DND-41 (cell line): ENCODE measurements at regions not wholly inside any gene's neighbourhood (a gene's known extent, or its start where the extent isn't known, plus 50 kb on each side); places are given as distances from the start of the nearest gene placed in this dataset.
"Not testable (repeated sequence)": the region's sequence is repeated elsewhere in the genome, so short reads cannot be mapped to it uniquely, and the experiment has no call there.

Experiments used
- ATAC-seq: fragments of 200-7000 bp; cut with Tn5 transposase; 3 replicates; pipeline ENCODE4 v1.9.1; 2021; ENCODE audit warnings: low read depth; ENCODE audit not compliant: insufficient read depth
- DNase-seq: peaks from one replicate; pipeline ENCODE4 v3.0.0-alpha.2; 2020
- H2AFZ ChIP-seq: 2 replicates; pipeline ENCODE4 v1.6.0; 2012; ENCODE audit warnings: low read depth, low read length
- H3K27ac ChIP-seq: 2 replicates; pipeline ENCODE4 v1.5.1; 2012; ENCODE audit warnings: low read length, inconsistent platforms
- H3K27me3 ChIP-seq: fragments of 200-600 bp; sonication (generic); 2 replicates; pipeline ENCODE4 v1.6.0; 2012; ENCODE audit warnings: low read length, mild to moderate bottlenecking, inconsistent platforms; ENCODE audit not compliant: insufficient read depth, poor library complexity
- H3K36me3 ChIP-seq: 2 replicates; pipeline ENCODE4 v1.5.1; 2012; ENCODE audit warnings: low read length, inconsistent platforms; ENCODE audit not compliant: insufficient read depth
- H3K4me1 ChIP-seq: 2 replicates; pipeline ENCODE4 v1.5.1; 2012; ENCODE audit warnings: mild to moderate bottlenecking, low read length; ENCODE audit not compliant: insufficient read depth
- H3K4me2 ChIP-seq: 2 replicates; pipeline ENCODE4 v1.6.0; 2012; ENCODE audit warnings: mild to moderate bottlenecking, moderate library complexity, low read length, inconsistent platforms; ENCODE audit not compliant: insufficient read depth
- H3K4me3 ChIP-seq, 2 experiments: fragments of 200-600 bp in 1 of 2; shearing (Covaris generic) in 1 of 2; 2 replicates each; pipeline ENCODE4 v1.5.1; 2012 to 2016; ENCODE audit warnings: inconsistent platforms in 2 of 2, low read length in 2 of 2, mild to moderate bottlenecking in 2 of 2, low read depth in 1 of 2, moderate library complexity in 1 of 2
- H3K79me2 ChIP-seq: 2 replicates; pipeline ENCODE4 v1.6.0; 2012; ENCODE audit warnings: low read length, inconsistent platforms; ENCODE audit not compliant: insufficient read depth
- H3K9ac ChIP-seq: 2 replicates; pipeline ENCODE4 v1.6.0; 2012; ENCODE audit warnings: low read depth, mild to moderate bottlenecking, inconsistent platforms, low read length, moderate library complexity
- H3K9me3 ChIP-seq: 2 replicates; pipeline ENCODE4 v1.5.1; 2012; ENCODE audit warnings: low read length, moderate library complexity, mild to moderate bottlenecking, inconsistent platforms; ENCODE audit not compliant: insufficient read depth, severe bottlenecking
- H4K20me1 ChIP-seq: 2 replicates; pipeline ENCODE4 v1.6.0; 2012; ENCODE audit warnings: low read length; ENCODE audit not compliant: insufficient read depth

DNA sequence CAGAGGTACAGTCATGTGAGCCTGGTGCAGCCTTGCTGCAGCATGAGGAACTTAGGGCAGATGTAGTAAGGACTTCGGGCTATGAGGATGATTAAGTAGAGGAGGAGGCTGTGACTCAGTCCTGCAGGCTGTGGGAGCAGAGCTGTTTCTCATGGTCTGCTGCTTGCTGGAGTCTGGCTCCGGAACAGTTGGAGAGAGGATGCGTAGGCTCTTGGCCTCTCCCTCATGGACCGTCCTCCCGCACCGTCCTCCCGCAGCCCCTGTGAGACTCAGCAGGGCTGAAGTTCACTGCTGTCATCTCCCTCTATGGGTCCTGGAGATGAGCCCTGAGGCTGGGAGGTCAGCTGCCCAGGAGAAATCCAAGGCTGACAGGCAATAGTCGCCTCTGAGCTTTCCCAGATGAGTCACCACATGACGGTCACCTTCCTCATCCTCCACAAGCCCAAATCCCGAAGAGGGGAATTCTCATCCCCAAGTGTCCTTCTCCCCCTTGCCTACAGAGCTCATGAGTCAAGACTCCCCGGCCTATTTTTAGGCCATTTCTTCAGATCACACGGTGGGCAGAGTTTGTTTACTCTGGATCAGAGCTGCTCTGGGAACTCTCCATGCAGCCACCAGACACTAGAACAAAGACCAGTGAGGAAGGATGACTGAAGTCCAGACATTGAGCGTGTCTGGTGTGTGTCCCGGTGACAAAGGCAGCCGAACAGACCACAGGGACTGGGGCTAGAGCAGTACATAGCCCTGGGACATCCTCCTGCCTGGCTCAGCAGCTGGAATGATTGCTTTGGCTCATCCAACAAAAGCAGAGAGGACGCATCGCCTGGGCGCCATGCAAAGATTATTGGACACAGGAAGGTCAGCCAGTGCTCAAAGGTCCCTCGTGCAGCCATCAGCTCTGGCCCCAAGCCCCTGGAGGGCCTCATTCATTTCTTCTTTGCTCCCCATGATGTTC, 134.5 kb downstream of the NPIPB11 start:
- H3K9me3 ChIP-seq, H3K27ac ChIP-seq, H4K20me1 ChIP-seq, H3K4me1 ChIP-seq, H3K79me2 ChIP-seq, DNase-seq, H3K36me3 ChIP-seq, H2AFZ ChIP-seq, H3K4me2 ChIP-seq, H3K27me3 ChIP-seq, ATAC-seq, H3K4me3 ChIP-seq, H3K9ac ChIP-seq: not testable (repeated sequence)

DNA sequence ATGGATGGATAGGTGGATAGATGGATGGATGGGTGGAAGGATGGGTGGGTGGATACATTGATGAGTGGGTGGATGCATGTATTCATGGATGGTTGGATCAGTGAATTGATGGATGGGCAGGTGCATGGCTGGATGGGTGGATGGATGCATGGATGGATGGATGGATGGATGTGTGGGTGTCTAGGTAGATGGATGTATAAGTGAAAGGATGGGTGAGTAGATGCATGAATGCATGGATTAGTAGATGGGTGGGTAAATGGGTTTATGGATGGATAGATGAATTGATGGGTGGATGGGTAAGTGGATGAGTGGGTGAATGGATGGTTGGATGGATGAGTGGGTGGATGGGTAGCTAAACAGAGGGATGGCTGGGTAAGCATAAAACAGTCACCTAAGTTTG, 135.6 kb downstream of the NPIPB11 start:
- not testable (repeated sequence) for H3K27me3 ChIP-seq, H3K9me3 ChIP-seq, H4K20me1 ChIP-seq, H3K36me3 ChIP-seq, DNase-seq, H3K9ac ChIP-seq, H2AFZ ChIP-seq, H3K4me3 ChIP-seq, H3K27ac ChIP-seq, H3K4me2 ChIP-seq, H3K4me1 ChIP-seq, H3K79me2 ChIP-seq, ATAC-seq

DNA sequence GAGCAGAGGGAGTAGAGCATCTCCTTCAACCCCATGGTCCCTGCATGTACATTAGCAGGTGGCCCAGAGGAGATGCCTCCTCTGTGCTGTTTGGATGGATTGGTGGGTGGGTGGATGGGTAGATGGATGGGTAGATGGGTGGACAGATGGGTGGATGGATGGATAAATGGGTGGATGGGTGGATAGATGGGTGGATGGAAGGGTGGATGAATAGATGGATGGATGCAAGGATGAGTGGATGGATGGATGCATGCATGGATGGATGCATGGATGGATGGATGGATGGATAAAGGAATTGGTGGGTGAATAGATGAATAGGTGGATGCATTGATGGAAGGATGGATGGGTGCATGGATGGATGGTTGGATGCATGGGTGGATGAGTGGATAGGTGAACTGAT, 136.5 kb downstream of the NPIPB11 start:
- H3K4me3 ChIP-seq, H3K27me3 ChIP-seq, H2AFZ ChIP-seq, H3K27ac ChIP-seq, H3K4me1 ChIP-seq, H3K4me2 ChIP-seq, ATAC-seq, H4K20me1 ChIP-seq, H3K36me3 ChIP-seq, H3K79me2 ChIP-seq, H3K9ac ChIP-seq, DNase-seq, H3K9me3 ChIP-seq: not testable (repeated sequence)

DNA sequence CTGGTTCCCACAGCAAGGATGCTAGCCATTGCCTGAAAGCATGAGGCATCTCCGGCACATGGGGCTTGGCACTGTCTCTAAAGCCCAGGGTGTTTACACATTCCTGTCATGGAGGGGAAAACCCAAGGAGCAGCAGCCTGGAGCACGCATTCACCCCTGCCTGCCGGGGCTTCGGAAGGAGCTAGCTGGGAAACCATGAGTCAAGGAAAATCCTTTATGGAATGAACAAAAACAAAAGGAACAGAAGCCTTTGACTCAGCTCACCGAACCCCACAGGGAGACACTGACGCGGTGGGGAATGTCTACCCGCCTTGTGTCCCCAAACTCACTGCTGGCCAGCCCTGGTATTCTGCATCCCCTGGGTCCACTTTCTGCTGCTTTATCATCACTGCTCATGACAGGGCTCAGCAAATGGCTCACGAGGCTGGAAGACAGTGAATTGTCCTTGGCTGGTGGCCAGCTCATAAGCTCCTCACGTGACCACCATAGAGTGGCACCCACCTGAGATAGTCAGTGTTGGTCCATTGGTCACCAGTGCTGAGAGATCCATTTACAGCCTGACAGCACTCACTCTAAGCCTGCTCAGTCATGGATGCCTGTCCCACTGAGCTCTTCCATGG, 137.2 kb downstream of the NPIPB11 start:
- H3K4me2 ChIP-seq, H3K9me3 ChIP-seq, H4K20me1 ChIP-seq, H2AFZ ChIP-seq, DNase-seq, H3K27me3 ChIP-seq, ATAC-seq, H3K9ac ChIP-seq, H3K36me3 ChIP-seq, H3K79me2 ChIP-seq, H3K4me1 ChIP-seq, H3K27ac ChIP-seq, H3K4me3 ChIP-seq: not testable (repeated sequence)

DNA sequence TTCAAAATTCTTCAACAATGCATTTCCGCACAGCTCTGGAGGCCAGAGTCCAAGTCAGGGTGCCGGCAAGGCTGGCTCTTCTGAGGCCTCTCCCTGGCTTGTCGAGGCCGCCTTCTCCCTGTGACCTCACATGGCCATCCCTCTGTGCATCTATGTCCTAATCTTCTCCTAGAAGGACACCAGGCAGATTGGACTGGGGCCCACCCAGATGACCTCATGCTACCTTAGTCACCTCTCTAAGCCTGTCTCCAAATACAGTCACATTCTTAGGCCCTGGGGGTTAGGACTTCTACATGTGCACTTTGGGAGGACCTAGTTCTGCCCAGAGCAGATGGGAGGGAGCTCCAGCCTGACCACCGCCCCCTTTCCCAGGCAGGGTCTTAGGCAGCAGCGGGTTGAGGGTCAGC, 137.7 kb downstream of the NPIPB11 start:
- not testable (repeated sequence) for H3K79me2 ChIP-seq, H3K9me3 ChIP-seq, H3K9ac ChIP-seq, H4K20me1 ChIP-seq, H2AFZ ChIP-seq, H3K4me1 ChIP-seq, H3K27me3 ChIP-seq, ATAC-seq, H3K36me3 ChIP-seq, H3K4me2 ChIP-seq, H3K27ac ChIP-seq, DNase-seq, H3K4me3 ChIP-seq

DNA sequence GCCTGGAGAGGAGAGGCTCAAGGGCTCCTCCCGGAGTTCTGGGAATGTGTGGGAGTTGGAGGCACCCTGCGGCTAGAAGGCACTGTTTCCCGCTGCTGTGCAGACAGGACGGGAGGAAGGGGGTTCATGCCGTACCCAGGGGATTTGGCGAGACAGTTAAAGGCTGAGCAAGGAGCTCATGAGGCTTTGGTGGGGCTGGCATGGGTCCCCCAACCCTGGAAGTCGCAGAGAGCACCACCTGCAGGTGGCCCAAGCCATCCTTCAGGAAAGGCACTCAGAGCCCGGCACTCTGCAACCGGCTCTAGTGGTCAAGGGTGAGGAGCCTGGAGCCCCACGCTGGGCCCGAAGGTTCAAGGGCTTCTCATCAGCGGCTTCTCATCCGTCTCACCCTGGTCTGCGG, 138.2 kb downstream of the NPIPB11 start:
- not testable (repeated sequence) for H3K4me2 ChIP-seq, DNase-seq, H4K20me1 ChIP-seq, H3K9ac ChIP-seq, H3K79me2 ChIP-seq, ATAC-seq, H3K27ac ChIP-seq, H3K27me3 ChIP-seq, H3K4me1 ChIP-seq, H3K36me3 ChIP-seq, H2AFZ ChIP-seq, H3K4me3 ChIP-seq, H3K9me3 ChIP-seq

DNA sequence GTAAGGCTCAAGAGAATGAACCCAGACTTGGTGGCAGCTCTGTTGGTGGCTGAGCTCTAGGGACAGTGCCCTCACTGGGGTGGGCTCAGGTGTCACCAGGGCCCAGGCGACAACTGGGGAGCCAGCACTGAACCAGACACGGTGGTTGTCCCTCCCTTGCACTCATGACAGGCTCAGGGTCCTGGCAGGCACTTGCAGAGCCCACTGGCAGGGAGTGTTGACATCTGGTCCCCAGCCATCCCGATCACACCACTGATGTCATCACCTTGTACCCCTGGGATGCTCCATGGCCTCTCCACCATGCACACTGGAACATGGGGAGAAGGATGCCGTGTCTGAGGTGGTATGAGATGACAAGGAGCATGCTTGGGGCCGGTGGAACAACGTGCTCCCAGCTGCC, 138.6 kb downstream of the NPIPB11 start:
- not testable (repeated sequence) for H3K27me3 ChIP-seq, H3K9me3 ChIP-seq, ATAC-seq, H3K4me1 ChIP-seq, H3K36me3 ChIP-seq, H3K9ac ChIP-seq, H4K20me1 ChIP-seq, H2AFZ ChIP-seq, H3K4me2 ChIP-seq, H3K4me3 ChIP-seq, DNase-seq, H3K79me2 ChIP-seq, H3K27ac ChIP-seq

DNA sequence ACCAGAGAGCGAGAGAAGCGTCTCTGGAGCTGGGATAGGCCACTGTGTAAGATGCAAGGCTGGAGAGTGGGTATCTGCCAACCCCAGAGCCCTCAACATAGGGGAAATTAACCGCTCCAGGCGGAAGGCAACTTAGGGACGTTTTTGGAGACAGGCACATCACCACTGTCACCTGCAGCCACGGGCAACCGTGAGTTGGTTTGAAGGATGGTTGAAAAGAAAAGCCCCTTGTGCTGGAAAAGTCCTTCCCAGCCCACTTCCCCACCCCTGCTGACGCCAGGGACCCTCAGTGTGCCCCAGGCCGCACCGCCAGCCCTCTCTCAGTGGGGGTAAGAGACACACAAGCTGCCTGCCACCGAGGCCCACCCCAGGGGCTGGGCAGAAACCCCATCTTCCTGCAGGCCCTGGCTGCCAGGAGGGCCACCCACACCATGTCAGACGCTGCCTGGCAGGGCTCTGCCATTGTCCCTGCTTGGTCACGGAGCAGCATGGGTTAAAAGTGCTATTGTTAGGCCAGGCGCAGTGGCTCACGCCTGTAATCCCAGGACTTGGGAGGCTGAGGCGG, 139.4 kb downstream of the NPIPB11 start:
- H3K9me3 ChIP-seq, H3K4me3 ChIP-seq, H2AFZ ChIP-seq, DNase-seq, H3K27ac ChIP-seq, H3K4me2 ChIP-seq, H3K4me1 ChIP-seq, H3K27me3 ChIP-seq, ATAC-seq, H3K79me2 ChIP-seq, H4K20me1 ChIP-seq, H3K9ac ChIP-seq, H3K36me3 ChIP-seq: not testable (repeated sequence)
